OCI-LY7 (cell line): ENCODE measurements at regions not wholly inside any gene's neighbourhood (a gene's known extent, or its start where the extent isn't known, plus 50 kb on each side); places are given as distances from the start of the nearest gene placed in this dataset.

Experiments used
- BruUV-seq: library from RNA; stranded (reverse); fragments of 400-500 nt; replicated peaks from 2 replicates; lab custom pipeline; 2021; lab: Mats Ljungman, UMichigan
- CTCF ChIA-PET: fragments of 300-600 bp; sonication (Branson Sonifier 250); formaldehyde crosslinking; loops from one replicate; lab custom pipeline; 2022; ENCODE audit warnings: antibody characterized with exemption; ENCODE audit not compliant: unreplicated experiment; lab: Charles Lee
- POLR2A ChIA-PET: fragments of 300-600 bp; sonication (Branson Sonifier 250); formaldehyde crosslinking; loops from one replicate; lab custom pipeline; 2022; ENCODE audit warnings: antibody characterized with exemption; lab: Charles Lee
- DNase-seq: peaks from one replicate; pipeline ENCODE4 v3.0.0-alpha.2; 2015; ENCODE audit warnings: low spot score
- H2AFZ ChIP-seq: fragments of 200-600 bp; sonication (generic), shearing (Covaris generic); 2 replicates; pipeline ENCODE4 v1.6.1; 2014; ENCODE audit warnings: mild to moderate bottlenecking, antibody characterized with exemption, low read length, moderate library complexity
- H3K27ac ChIP-seq: fragments of 200-600 bp; sonication (generic); 2 replicates; pipeline ENCODE4 v1.5.1; 2014; ENCODE audit warnings: mixed run types, low read depth, mild to moderate bottlenecking, moderate library complexity, low read length, inconsistent platforms; ENCODE audit not compliant: poor library complexity, severe bottlenecking
- H3K36me3 ChIP-seq: fragments of 200-600 bp; sonication (generic); 2 replicates; pipeline ENCODE4 v1.6.1; 2014; ENCODE audit warnings: mild to moderate bottlenecking, antibody characterized with exemption, low read length, moderate library complexity, mixed read lengths; ENCODE audit not compliant: insufficient read depth
- H3K4me1 ChIP-seq: fragments of 200-600 bp; sonication (generic); 2 replicates; pipeline ENCODE4 v1.5.1; 2014; ENCODE audit warnings: mild to moderate bottlenecking, low read length; ENCODE audit not compliant: insufficient read depth, poor library complexity, severe bottlenecking
- H3K4me2 ChIP-seq: fragments of 200-600 bp; sonication (generic); 2 replicates; pipeline ENCODE4 v1.6.1; 2014; ENCODE audit warnings: mild to moderate bottlenecking, low read length
- H3K4me3 ChIP-seq: fragments of 200-600 bp; sonication (generic); 2 replicates; pipeline ENCODE4 v1.5.1; 2014; ENCODE audit warnings: mild to moderate bottlenecking, low read depth, low read length; ENCODE audit not compliant: poor library complexity, severe bottlenecking
- H3K79me2 ChIP-seq: fragments of 200-600 bp; sonication (generic); 2 replicates; pipeline ENCODE4 v1.6.1; 2016; ENCODE audit warnings: low read depth, mild to moderate bottlenecking, low read length, moderate library complexity, mixed read lengths; ENCODE audit not compliant: insufficient read depth
- H3K9me2 ChIP-seq: fragments of 200-600 bp; sonication (generic); 2 replicates; pipeline ENCODE4 v1.6.1; 2016; ENCODE audit warnings: mild to moderate bottlenecking, low read length, mixed read lengths; ENCODE audit not compliant: insufficient read depth
- H3K9me3 ChIP-seq: fragments of 200-600 bp; sonication (generic); 2 replicates; pipeline ENCODE4 v1.6.1; 2014; ENCODE audit warnings: mild to moderate bottlenecking, mixed run types, low read length, mixed read lengths
- H4K20me1 ChIP-seq: fragments of 200-600 bp; sonication (generic); 2 replicates; pipeline ENCODE4 v1.6.1; 2014; ENCODE audit warnings: mild to moderate bottlenecking, antibody characterized with exemption, low read length, moderate library complexity, mixed read lengths; ENCODE audit not compliant: insufficient read depth
- CTCF ChIP-seq: fragments of 200-600 bp; sonication (generic); conservative IDR thresholded peaks from 2 replicates; pipeline ENCODE4 v1.5.1; 2014; ENCODE audit warnings: mild to moderate bottlenecking, antibody characterized with exemption, low read length, moderate library complexity, mixed read lengths
- EZH2phosphoT487 ChIP-seq: fragments of 200-600 bp; sonication (generic); IDR thresholded peaks from 2 replicates; pipeline ENCODE4 v1.6.1; 2018; ENCODE audit warnings: low read depth, borderline replicate concordance, mild to moderate bottlenecking, mixed run types, antibody characterized with exemption, low read length, moderate library complexity, mixed read lengths
- intact Hi-C: fragments of 100-400 bp; cut with micrococcal nuclease; formaldehyde crosslinking; loops from one replicate; pipeline ENCODE4 v1.10.0; 2022; ENCODE audit not compliant: unreplicated experiment

GRCh38 chr12:82605115-82605514 is 81.6 kb upstream of the TMTC2 start:
- H2AFZ ChIP-seq: no peak overlapping the region
- no peak overlapping the region for H3K4me3 ChIP-seq
- TF ChIP-seq EZH2phosphoT487: no peak
- no peak for TF ChIP-seq CTCF
- ChIA-PET POLR2A (interaction anchor here (0.6 kb wide), 1 partner anchor 33 kb away, joined by 3 read pairs; no protein-coding TSS in a partner anchor), CTCF (no interaction called here)
- intact Hi-C loops: no loop called here
- H3K4me2 ChIP-seq: no peak overlapping the region
- no peak overlapping the region for H3K27ac ChIP-seq
- H3K4me1 ChIP-seq: no peaks in the 10 kb centered on the region
- no peaks in the 10 kb centered on the region for H3K9me3 ChIP-seq
- H3K36me3 ChIP-seq: no peaks in the 10 kb centered on the region
- no TSS peak for BruUV-seq
- no peaks in the 10 kb centered on the region for H3K79me2 ChIP-seq
- no peaks in the 10 kb centered on the region for H4K20me1 ChIP-seq
- no peaks in the 10 kb centered on the region for H3K9me2 ChIP-seq
- no peak for DNase-seq

GRCh38 chr12:82608706-82609105 is 78.0 kb upstream of the TMTC2 start:
- TF ChIP-seq CTCF (no peak), EZH2phosphoT487 (no peak)
- H2AFZ ChIP-seq: no peak overlapping the region
- no peaks in the 10 kb centered on the region for H3K4me1 ChIP-seq
- H4K20me1 ChIP-seq: no peaks in the 10 kb centered on the region
- no peak overlapping the region for H3K4me3 ChIP-seq
- ChIA-PET POLR2A (no interaction called here), CTCF (no interaction called here)
- H3K27ac ChIP-seq: no peak overlapping the region
- no peaks in the 10 kb centered on the region for H3K36me3 ChIP-seq
- no peaks in the 10 kb centered on the region for H3K9me3 ChIP-seq
- DNase-seq: no peak
- H3K9me2 ChIP-seq: no peaks in the 10 kb centered on the region
- H3K79me2 ChIP-seq: no peaks in the 10 kb centered on the region
- BruUV-seq: no TSS peak
- H3K4me2 ChIP-seq: no peak overlapping the region
- intact Hi-C loops: no loop called here

- H3K9me2 ChIP-seq: no peaks in the 10 kb centered on the region
- BruUV-seq: no TSS peak
- H3K4me2 ChIP-seq: no peak overlapping the region
- H4K20me1 ChIP-seq: no peaks in the 10 kb centered on the region
- H3K36me3 ChIP-seq: no peaks in the 10 kb centered on the region
- DNase-seq: no peak
- TF ChIP-seq CTCF: no peak
- no peak for TF ChIP-seq EZH2phosphoT487
- CTCF ChIA-PET: no interaction called here
- POLR2A ChIA-PET: interaction anchor here (0.6 kb wide), 2 partner anchors 26 to 576 kb away, joined by 3 read pairs; no protein-coding TSS in a partner anchor
- no peaks in the 10 kb centered on the region for H3K79me2 ChIP-seq
- H3K4me1 ChIP-seq: no peaks in the 10 kb centered on the region
- H3K27ac ChIP-seq: no peak overlapping the region
- no peaks in the 10 kb centered on the region for H3K9me3 ChIP-seq
- intact Hi-C loops: no loop called here
- H2AFZ ChIP-seq: no peak overlapping the region
- no peak overlapping the region for H3K4me3 ChIP-seq
Measured at GRCh38 chr12:82609234-82609914, 77.3 kb upstream of the TMTC2 start.
